ENCODE measurements at regions not wholly inside any gene's neighbourhood (a gene's known extent, or its start where the extent isn't known, plus 50 kb on each side); places are given as distances from the start of the nearest gene placed in this dataset.
A peak's percentile ranks its signal among the peaks of the same experiment; 100 is the strongest.

DNA sequence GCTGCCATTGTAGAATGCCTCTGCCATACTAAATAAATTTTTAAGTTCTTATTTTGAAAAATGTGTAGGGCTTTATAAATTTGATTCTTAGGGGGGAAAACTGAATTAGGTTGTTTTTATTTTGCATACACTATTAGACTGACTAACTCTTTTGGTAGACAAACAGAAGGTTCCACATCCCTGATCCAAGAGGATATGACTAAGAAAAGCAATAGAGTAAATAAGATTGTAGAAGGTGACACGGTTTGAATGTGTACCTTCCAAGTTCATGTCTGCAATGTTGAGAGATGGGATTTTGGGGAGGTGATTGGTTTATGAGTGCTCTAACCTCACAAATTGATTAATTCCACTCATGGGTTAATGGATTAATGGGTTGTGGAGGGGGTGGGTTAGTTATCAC, 127.9 kb downstream of the GLUL start:
- Histone ChIP-seq H3K27me3 (replicated peaks; ENCODE audit: control insufficient read depth, insufficient read depth, low read length, poor library complexity, severe bottlenecking) (no peaks in the 10 kb centered on the region), H3K36me3 (ENCODE audit: control insufficient read depth, insufficient read depth, low read length) (no peaks in the 10 kb centered on the region), H3K4me1 (ENCODE audit: control insufficient read depth, insufficient read depth, low read length, poor library complexity, severe bottlenecking) (peaks cover 8% of the 10 kb centered on the region), H3K27ac (ENCODE audit: insufficient read depth, low read length, poor library complexity, severe bottlenecking) (no peak overlapping the region), H3K4me3 (ENCODE audit: insufficient read depth, low read depth, low read length, poor library complexity, severe bottlenecking) (no peak overlapping the region), H3K9me3 (ENCODE audit: control insufficient read depth, low read length) (no peaks in the 10 kb centered on the region)
- no peak for DNase-seq

DNA sequence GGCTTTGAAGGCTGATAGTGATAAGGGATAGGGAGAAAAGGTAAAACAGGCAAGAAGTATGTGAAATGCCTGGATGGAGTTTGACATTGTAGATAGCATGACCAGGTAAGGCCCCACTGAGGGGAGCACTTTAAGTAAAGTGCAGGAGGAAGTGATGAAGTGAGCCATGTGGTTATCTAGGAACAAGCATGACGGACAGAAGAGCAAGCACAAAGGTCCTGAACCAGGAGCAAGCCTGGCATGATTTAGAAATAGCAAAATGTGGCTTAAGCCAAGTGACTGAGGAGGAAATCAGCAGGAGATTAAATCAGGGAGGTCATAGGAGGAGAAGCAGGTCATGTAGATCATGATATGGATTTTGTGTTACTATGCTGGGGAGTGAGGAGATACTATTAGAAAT, 129.2 kb downstream of the GLUL start:
- no peak for DNase-seq
- H3K4me3 ChIP-seq (ENCODE audit: insufficient read depth, low read depth, low read length, poor library complexity, severe bottlenecking): no peak overlapping the region
- no peaks in the 10 kb centered on the region for H3K36me3 ChIP-seq (ENCODE audit: control insufficient read depth, insufficient read depth, low read length)
- no peaks in the 10 kb centered on the region for H3K27me3 ChIP-seq (replicated peaks; ENCODE audit: control insufficient read depth, insufficient read depth, low read length, poor library complexity, severe bottlenecking)
- no peak overlapping the region for H3K27ac ChIP-seq (ENCODE audit: insufficient read depth, low read length, poor library complexity, severe bottlenecking)
- H3K4me1 ChIP-seq (ENCODE audit: control insufficient read depth, insufficient read depth, low read length, poor library complexity, severe bottlenecking): peaks cover 8% of the 10 kb centered on the region
- no peaks in the 10 kb centered on the region for H3K9me3 ChIP-seq (ENCODE audit: control insufficient read depth, low read length)

DNA sequence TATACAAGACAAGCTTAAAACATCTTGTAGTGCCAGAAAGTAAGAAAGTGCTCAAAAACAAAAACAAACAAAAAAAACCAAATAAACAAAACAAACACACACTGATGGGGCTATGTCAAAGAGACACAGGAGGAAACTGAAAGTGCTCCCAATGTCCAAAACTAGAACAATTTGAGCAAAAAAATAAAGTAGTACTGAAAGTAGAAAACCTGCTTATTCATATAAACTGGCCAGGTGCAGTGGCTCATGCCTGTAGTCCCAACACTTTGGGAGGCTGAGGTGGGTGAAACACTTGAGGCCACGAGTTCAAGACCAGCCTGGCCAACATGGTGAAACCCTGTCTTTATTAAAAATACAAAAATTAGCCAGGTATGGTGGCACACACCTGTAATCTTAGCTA, 129.9 kb downstream of the GLUL start:
- Histone ChIP-seq H3K27ac (ENCODE audit: insufficient read depth, low read length, poor library complexity, severe bottlenecking) (no peak overlapping the region), H3K27me3 (replicated peaks; ENCODE audit: control insufficient read depth, insufficient read depth, low read length, poor library complexity, severe bottlenecking) (no peaks in the 10 kb centered on the region), H3K9me3 (ENCODE audit: control insufficient read depth, low read length) (no peaks in the 10 kb centered on the region), H3K4me1 (ENCODE audit: control insufficient read depth, insufficient read depth, low read length, poor library complexity, severe bottlenecking) (peaks cover 8% of the 10 kb centered on the region), H3K4me3 (ENCODE audit: insufficient read depth, low read depth, low read length, poor library complexity, severe bottlenecking) (no peak overlapping the region), H3K36me3 (ENCODE audit: control insufficient read depth, insufficient read depth, low read length) (no peaks in the 10 kb centered on the region)
- DNase-seq: no peak

DNA sequence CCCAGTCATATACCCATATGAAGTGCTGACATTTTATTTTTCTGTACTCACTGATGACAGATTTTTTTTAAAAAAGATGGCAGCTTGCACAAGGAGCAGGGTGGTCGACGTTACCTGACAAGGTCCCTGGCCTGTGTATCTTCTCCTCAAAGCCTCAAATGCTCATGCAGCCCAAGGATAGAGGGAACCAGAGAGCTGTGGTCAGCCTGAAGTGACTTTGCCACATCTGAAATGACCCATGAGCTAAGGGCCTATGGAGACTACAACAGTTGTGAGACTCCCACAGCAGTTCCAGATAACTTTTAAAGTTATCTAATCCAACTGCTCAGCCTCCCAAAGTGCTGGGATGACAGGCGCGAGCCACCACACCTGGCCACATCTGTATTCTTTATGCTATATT, 131.1 kb downstream of the GLUL start:
- H3K27me3 ChIP-seq (replicated peaks; ENCODE audit: control insufficient read depth, insufficient read depth, low read length, poor library complexity, severe bottlenecking): no peaks in the 10 kb centered on the region
- H3K36me3 ChIP-seq (ENCODE audit: control insufficient read depth, insufficient read depth, low read length): no peaks in the 10 kb centered on the region
- peaks cover 8% of the 10 kb centered on the region for H3K4me1 ChIP-seq (ENCODE audit: control insufficient read depth, insufficient read depth, low read length, poor library complexity, severe bottlenecking)
- H3K9me3 ChIP-seq (ENCODE audit: control insufficient read depth, low read length): no peaks in the 10 kb centered on the region
- no peak overlapping the region for H3K27ac ChIP-seq (ENCODE audit: insufficient read depth, low read length, poor library complexity, severe bottlenecking)
- no peak for DNase-seq
- H3K4me3 ChIP-seq (ENCODE audit: insufficient read depth, low read depth, low read length, poor library complexity, severe bottlenecking): no peak overlapping the region

DNA sequence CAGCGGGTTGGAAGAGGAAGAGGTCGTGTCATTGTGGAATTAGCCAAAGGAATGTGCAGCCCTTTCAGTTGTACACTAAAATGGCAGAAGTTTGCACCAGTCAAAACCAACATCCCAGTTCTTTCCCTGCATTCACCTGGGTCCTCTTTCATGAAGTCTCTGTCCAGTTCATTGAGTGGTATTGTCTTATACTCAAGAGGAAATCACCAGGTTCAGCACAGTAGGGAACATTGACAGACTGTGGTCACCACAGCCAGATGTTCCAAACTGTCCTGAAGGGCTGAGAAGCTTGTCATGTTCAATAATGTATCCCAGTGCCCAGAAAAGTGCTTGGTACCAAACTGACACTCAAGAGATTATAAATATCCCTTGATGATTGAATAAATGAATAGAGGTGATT, 131.6 kb downstream of the GLUL start:
- no peaks in the 10 kb centered on the region for H3K36me3 ChIP-seq (ENCODE audit: control insufficient read depth, insufficient read depth, low read length)
- H3K27ac ChIP-seq (ENCODE audit: insufficient read depth, low read length, poor library complexity, severe bottlenecking): no peak overlapping the region
- H3K4me1 ChIP-seq (ENCODE audit: control insufficient read depth, insufficient read depth, low read length, poor library complexity, severe bottlenecking): peaks cover 8% of the 10 kb centered on the region
- no peak overlapping the region for H3K4me3 ChIP-seq (ENCODE audit: insufficient read depth, low read depth, low read length, poor library complexity, severe bottlenecking)
- H3K9me3 ChIP-seq (ENCODE audit: control insufficient read depth, low read length): no peaks in the 10 kb centered on the region
- DNase-seq: no peak
- no peaks in the 10 kb centered on the region for H3K27me3 ChIP-seq (replicated peaks; ENCODE audit: control insufficient read depth, insufficient read depth, low read length, poor library complexity, severe bottlenecking)

DNA sequence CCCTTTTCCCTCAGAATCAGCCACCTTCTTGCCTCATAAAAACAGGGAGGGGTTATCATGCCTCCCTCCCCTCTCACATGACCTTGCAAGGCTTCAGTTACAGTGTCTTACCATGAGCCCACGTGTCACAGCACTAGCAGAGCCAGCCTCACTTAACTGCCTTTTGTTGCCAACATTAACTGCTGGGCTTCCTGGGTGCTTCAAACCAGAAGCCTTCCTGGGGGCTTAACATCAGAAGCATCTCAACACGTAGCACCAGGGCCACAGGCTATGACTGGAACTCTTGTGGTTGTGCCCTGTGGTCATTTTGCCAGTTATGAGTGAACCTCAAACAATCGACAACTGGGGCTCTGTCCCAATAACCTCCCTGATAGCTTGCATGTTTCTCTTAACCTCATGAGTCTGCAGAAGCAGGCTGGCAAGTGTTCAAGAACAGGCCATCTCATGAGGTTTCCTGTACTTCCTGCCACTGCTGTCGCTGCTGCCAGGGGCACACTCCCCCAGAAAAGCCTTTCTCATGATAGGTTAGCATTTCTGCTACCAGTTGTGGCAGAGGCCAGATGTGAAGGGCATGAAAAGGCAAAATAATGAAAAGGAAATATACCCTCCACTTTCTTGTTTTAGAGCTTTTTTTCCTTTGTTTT, 132.2 kb downstream of the GLUL start:
- Histone ChIP-seq H3K27me3 (replicated peaks; ENCODE audit: control insufficient read depth, insufficient read depth, low read length, poor library complexity, severe bottlenecking) (no peaks in the 10 kb centered on the region), H3K9me3 (ENCODE audit: control insufficient read depth, low read length) (no peaks in the 10 kb centered on the region), H3K4me3 (ENCODE audit: insufficient read depth, low read depth, low read length, poor library complexity, severe bottlenecking) (peak overlapping the region; percentile 26), H3K27ac (ENCODE audit: insufficient read depth, low read length, poor library complexity, severe bottlenecking) (peak overlapping the region; percentile 43), H3K4me1 (ENCODE audit: control insufficient read depth, insufficient read depth, low read length, poor library complexity, severe bottlenecking) (peaks cover 8% of the 10 kb centered on the region), H3K36me3 (ENCODE audit: control insufficient read depth, insufficient read depth, low read length) (no peaks in the 10 kb centered on the region)
- DNase-seq: peak; percentile 13 to 33 (median 33)

DNA sequence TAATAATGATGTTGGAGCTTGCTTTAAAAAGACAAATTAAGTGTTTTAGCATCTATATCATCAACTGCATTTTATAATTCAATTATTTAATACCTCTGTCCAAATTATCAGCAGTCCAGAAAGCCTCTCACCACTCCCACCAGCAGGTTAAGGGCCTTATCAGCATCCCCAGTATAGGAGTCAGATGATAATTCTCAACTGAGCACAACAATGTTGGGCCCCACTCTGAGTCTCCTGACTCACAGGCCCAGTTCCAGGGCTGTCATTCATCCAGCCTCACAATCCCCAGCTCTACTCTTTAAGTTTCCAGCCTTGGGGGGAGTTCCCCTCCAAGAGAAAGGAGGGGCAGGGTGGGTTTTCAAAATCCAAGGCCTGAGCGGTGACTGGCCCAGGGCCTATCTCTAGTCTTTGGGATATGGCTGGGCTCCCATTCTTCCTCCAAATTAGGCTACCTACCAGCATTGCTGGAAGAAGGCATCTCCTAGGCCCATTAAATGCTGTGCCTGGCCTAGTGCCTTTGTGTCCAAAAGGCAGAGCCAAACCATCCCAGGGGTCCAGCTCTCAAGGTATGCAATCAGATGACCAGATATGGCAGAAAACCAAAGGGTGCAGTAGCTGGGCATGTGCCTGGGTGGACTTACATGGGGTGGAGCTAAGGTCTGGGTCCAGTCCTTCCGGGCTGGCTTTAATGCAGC, 134.1 kb downstream of the GLUL start:
- Histone ChIP-seq H3K4me3 (ENCODE audit: insufficient read depth, low read depth, low read length, poor library complexity, severe bottlenecking) (no peak overlapping the region), H3K36me3 (ENCODE audit: control insufficient read depth, insufficient read depth, low read length) (no peaks in the 10 kb centered on the region), H3K4me1 (ENCODE audit: control insufficient read depth, insufficient read depth, low read length, poor library complexity, severe bottlenecking) (peaks cover 8% of the 10 kb centered on the region), H3K9me3 (ENCODE audit: control insufficient read depth, low read length) (no peaks in the 10 kb centered on the region), H3K27ac (ENCODE audit: insufficient read depth, low read length, poor library complexity, severe bottlenecking) (no peak overlapping the region), H3K27me3 (replicated peaks; ENCODE audit: control insufficient read depth, insufficient read depth, low read length, poor library complexity, severe bottlenecking) (no peaks in the 10 kb centered on the region)
- no peak for DNase-seq

DNA sequence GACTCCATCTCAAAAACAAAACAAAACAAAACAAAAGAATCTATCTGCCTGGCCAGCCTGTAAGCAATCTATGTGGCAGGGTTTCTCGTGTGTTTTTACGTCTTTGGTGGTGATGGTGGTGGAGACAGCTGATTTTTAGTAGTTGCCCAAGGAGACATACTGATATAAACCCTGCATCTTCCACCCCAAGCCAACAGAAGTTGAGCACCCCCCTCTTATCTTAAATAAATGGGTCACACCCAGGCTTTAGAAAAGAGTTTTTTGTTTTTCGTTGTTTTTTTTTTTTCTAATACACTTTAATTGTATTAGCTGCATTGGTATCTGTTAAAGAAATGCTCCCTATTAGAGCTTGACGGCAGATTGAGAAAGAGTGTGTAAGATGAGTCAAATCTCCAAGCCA, 134.7 kb downstream of the GLUL start:
- H3K9me3 ChIP-seq (ENCODE audit: control insufficient read depth, low read length): no peaks in the 10 kb centered on the region
- no peaks in the 10 kb centered on the region for H3K36me3 ChIP-seq (ENCODE audit: control insufficient read depth, insufficient read depth, low read length)
- no peak overlapping the region for H3K27ac ChIP-seq (ENCODE audit: insufficient read depth, low read length, poor library complexity, severe bottlenecking)
- no peak overlapping the region for H3K4me3 ChIP-seq (ENCODE audit: insufficient read depth, low read depth, low read length, poor library complexity, severe bottlenecking)
- no peaks in the 10 kb centered on the region for H3K27me3 ChIP-seq (replicated peaks; ENCODE audit: control insufficient read depth, insufficient read depth, low read length, poor library complexity, severe bottlenecking)
- DNase-seq: no peak
- H3K4me1 ChIP-seq (ENCODE audit: control insufficient read depth, insufficient read depth, low read length, poor library complexity, severe bottlenecking): peaks cover 8% of the 10 kb centered on the region

DNA sequence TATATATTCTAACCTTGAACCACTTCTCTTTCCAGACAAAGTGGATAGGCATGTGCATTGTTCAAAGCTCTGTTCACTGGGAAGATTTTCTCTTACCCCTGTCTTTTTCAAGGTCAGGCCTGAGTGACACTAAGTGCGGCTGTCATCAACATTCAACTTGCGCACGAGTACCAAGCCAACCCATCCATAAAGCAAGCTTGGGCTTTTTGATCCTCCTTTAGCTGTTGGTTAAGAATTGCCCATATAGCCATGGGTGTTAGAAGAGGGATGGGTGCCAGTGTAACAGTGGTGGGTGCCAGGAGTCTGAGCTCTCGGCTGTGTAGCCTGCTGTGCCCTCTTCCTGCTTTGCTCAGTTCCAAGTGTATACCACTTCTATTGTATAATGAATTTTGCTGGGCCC, 136.1 kb downstream of the GLUL start:
- H3K4me3 ChIP-seq (ENCODE audit: insufficient read depth, low read depth, low read length, poor library complexity, severe bottlenecking): no peak overlapping the region
- DNase-seq: no peak
- H3K27me3 ChIP-seq (replicated peaks; ENCODE audit: control insufficient read depth, insufficient read depth, low read length, poor library complexity, severe bottlenecking): no peaks in the 10 kb centered on the region
- H3K4me1 ChIP-seq (ENCODE audit: control insufficient read depth, insufficient read depth, low read length, poor library complexity, severe bottlenecking): peaks cover 8% of the 10 kb centered on the region
- no peaks in the 10 kb centered on the region for H3K9me3 ChIP-seq (ENCODE audit: control insufficient read depth, low read length)
- H3K36me3 ChIP-seq (ENCODE audit: control insufficient read depth, insufficient read depth, low read length): no peaks in the 10 kb centered on the region
- H3K27ac ChIP-seq (ENCODE audit: insufficient read depth, low read length, poor library complexity, severe bottlenecking): no peak overlapping the region

DNA sequence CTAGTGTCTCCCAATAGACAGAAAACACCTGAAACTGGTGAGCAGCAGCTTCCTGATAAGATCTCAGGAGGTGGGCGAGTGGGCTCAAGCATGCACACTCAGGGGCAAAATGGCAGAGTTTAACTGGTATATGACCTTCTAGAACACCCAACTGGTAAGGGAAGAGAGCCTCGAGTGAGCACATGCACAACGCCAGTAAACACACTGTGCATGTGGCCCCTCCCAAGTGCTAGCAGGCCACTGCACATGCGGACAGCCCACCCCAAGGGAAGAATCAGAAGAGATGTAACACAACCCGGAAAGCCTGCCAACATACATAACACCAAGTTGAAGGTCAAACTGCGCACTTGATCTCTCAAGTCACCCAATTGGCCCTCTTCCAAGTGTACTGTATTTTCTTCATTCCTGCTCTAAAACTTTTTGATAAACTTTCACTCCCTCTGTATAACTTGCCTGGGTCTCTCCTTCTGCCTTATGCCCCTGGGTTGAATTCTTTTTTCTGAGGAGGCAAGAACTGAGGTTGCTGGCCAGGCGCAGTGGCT, 138.2 kb downstream of the GLUL start:
- H3K4me1 ChIP-seq (ENCODE audit: control insufficient read depth, insufficient read depth, low read length, poor library complexity, severe bottlenecking): no peaks in the 10 kb centered on the region
- H3K27me3 ChIP-seq (replicated peaks; ENCODE audit: control insufficient read depth, insufficient read depth, low read length, poor library complexity, severe bottlenecking): no peaks in the 10 kb centered on the region
- H3K27ac ChIP-seq (ENCODE audit: insufficient read depth, low read length, poor library complexity, severe bottlenecking): no peak overlapping the region
- no peak overlapping the region for H3K4me3 ChIP-seq (ENCODE audit: insufficient read depth, low read depth, low read length, poor library complexity, severe bottlenecking)
- H3K36me3 ChIP-seq (ENCODE audit: control insufficient read depth, insufficient read depth, low read length): no peaks in the 10 kb centered on the region
- H3K9me3 ChIP-seq (ENCODE audit: control insufficient read depth, low read length): no peaks in the 10 kb centered on the region
- DNase-seq: no peak

All from effector memory CD4-positive, alpha-beta T cell (primary cell).